K562 (cell line): ENCODE measurements at regions not wholly inside any gene's neighbourhood (a gene's known extent, or its start where the extent isn't known, plus 50 kb on each side); places are given as distances from the start of the nearest gene placed in this dataset.

Experiments
- ATAC-seq: fragments of 200-7000 bp; cut with Tn5 transposase; 3 replicates; pipeline ENCODE4 v1.9.1; 2020; ENCODE audit warnings: moderate library complexity
- BruUV-seq: library from RNA; stranded (reverse); fragments of 400-500 nt; replicated peaks from 2 replicates; lab custom pipeline; 2021; lab: Mats Ljungman, UMichigan
- CTCF ChIA-PET: fragments of 300-600 bp; formaldehyde crosslinking; extraction: SDS; loops from one replicate; lab custom pipeline; 2021; ENCODE audit warnings: low intra/inter-chr PET ratio; lab: Yijun Ruan, JAX
- POLR2A ChIA-PET: fragments of 300-600, 350-650 bp; sonication (Branson Sonifier 250); formaldehyde crosslinking; extraction: SDS; loops from one replicate; lab custom pipeline; 2021; ENCODE audit warnings: antibody characterized with exemption, inconsistent platforms; lab: Yijun Ruan, JAX
- DNase-seq, 4 experiments: peaks; one replicate each; pipeline versions ENCODE4 v3.0.0 to v3.0.0-alpha.2; 2011 to 2018; ENCODE audit warnings: low spot score in 3 of 4, mixed read lengths in 3 of 4; ENCODE audit errors: extremely low read depth in 1 of 4
- FAIRE-seq: peaks from 2 replicates; lab custom pipeline; 2011; peaks lifted over from hg19 to GRCh38; lab: Jason Lieb, UNC
- H2AFZ ChIP-seq: 2 replicates; pipeline ENCODE4 v1.6.0; 2011; ENCODE audit warnings: low read depth, low read length, control low read depth, inconsistent platforms
- H3K27ac ChIP-seq: fragments of 200-600 bp; 3 replicates; pipeline ENCODE4 v1.8.0; 2011; ENCODE audit warnings: low read depth, mild to moderate bottlenecking, control low read depth, inconsistent platforms, low read length, moderate library complexity, mixed read lengths; ENCODE audit errors: extremely low read depth
- H3K27me3 ChIP-seq, 2 experiments: fragments of 300-600 bp in 1 of 2; 2 replicates in 1 of 2; 3 replicates in 1 of 2; pipeline versions ENCODE4 v1.6.0 to v1.8.0; 2011; ENCODE audit warnings: inconsistent platforms in 2 of 2, low read length in 2 of 2, mild to moderate bottlenecking in 1 of 2, mixed read lengths in 1 of 2, moderate library complexity in 1 of 2; ENCODE audit not compliant: control insufficient read depth in 2 of 2, insufficient read depth in 2 of 2
- H3K36me3 ChIP-seq: fragments of 300-600 bp; 3 replicates; pipeline ENCODE4 v1.8.0; 2011; ENCODE audit warnings: mild to moderate bottlenecking, low read length, inconsistent platforms; ENCODE audit not compliant: control insufficient read depth, insufficient read depth
- H3K4me1 ChIP-seq, 2 experiments: fragments of 200-600 bp in 1 of 2; replicated peaks in 1 of 2; 2 replicates in 1 of 2; 3 replicates in 1 of 2; pipeline versions ENCODE4 v1.5.1 to v1.8.0; 2011; ENCODE audit warnings: inconsistent platforms in 2 of 2, low read length in 2 of 2, mild to moderate bottlenecking in 1 of 2, mixed read lengths in 1 of 2, moderate library complexity in 1 of 2; ENCODE audit not compliant: control insufficient read depth in 2 of 2, insufficient read depth in 2 of 2
- H3K4me2 ChIP-seq: 2 replicates; pipeline ENCODE4 v1.6.1; 2011; ENCODE audit warnings: low read length, control low read depth, inconsistent platforms, mixed read lengths; ENCODE audit not compliant: insufficient read depth
- H3K4me3 ChIP-seq: fragments of 200-600 bp; sonication (generic), shearing (Covaris generic); 2 replicates; pipeline ENCODE4 v1.5.1; 2016; ENCODE audit warnings: control low read depth, inconsistent platforms
- H3K79me2 ChIP-seq: fragments of 200-600 bp; 3 replicates; pipeline ENCODE4 v1.8.0; 2011; ENCODE audit warnings: low read length, inconsistent platforms; ENCODE audit not compliant: control insufficient read depth, insufficient read depth
- H3K9ac ChIP-seq, 2 experiments: 2 replicates each; pipeline versions ENCODE4 v1.6.0 to v1.6.1; 2011; ENCODE audit warnings: low read depth in 2 of 2, low read length in 2 of 2, control low read depth in 1 of 2, inconsistent platforms in 1 of 2, mild to moderate bottlenecking in 1 of 2, mixed read lengths in 1 of 2; ENCODE audit not compliant: insufficient read depth in 1 of 2
- H3K9me1 ChIP-seq: one replicate; pipeline ENCODE4 v1.6.0; 2011; ENCODE audit warnings: inconsistent platforms, mild to moderate bottlenecking, low read length, moderate library complexity; ENCODE audit not compliant: control insufficient read depth, insufficient read depth
- H3K9me3 ChIP-seq: replicated peaks from 2 replicates; pipeline ENCODE4 v1.5.1; 2011; ENCODE audit warnings: low read depth, low read length, inconsistent platforms; ENCODE audit not compliant: control insufficient read depth, insufficient read depth
- H4K20me1 ChIP-seq: replicated peaks from 2 replicates; pipeline ENCODE4 v1.6.1; 2011; ENCODE audit warnings: low read length, inconsistent platforms, mixed read lengths; ENCODE audit not compliant: control insufficient read depth, insufficient read depth
- ADNP ChIP-seq: fragments of 200-800 bp; sonication (Bioruptor generic); IDR thresholded peaks from 2 replicates; pipeline ENCODE4 v1.6.1; 2016; ENCODE audit warnings: missing genetic modification characterization, missing compliant biosample characterization
- CHD4 ChIP-seq: fragments of 200-600 bp; sonication (generic); IDR thresholded peaks from 3 replicates; pipeline ENCODE4 v1.6.1; 2012; ENCODE audit warnings: low read depth, mild to moderate bottlenecking, mixed read lengths, low read length, inconsistent platforms; ENCODE audit not compliant: insufficient read depth, insufficient replicate concordance, poor library complexity, severe bottlenecking
- EHMT2 ChIP-seq: fragments of 450-650 bp; IDR thresholded peaks from 2 replicates; pipeline ENCODE4 v1.6.1; 2018; ENCODE audit warnings: antibody characterized with exemption
- GTF2F1 ChIP-seq: IDR thresholded peaks from 2 replicates; pipeline ENCODE4 v1.6.1; 2011; ENCODE audit warnings: low read depth, low read length, improper control_type of control experiment
- ZNF551 ChIP-seq: fragments of 250-450 bp; sonication (Bioruptor Pico); IDR thresholded peaks from 2 replicates; pipeline ENCODE4 v1.5.0; 2021; ENCODE audit warnings: mild to moderate bottlenecking, moderate library complexity
- ZNF75A ChIP-seq: fragments of 450-650 bp; formaldehyde crosslinking; IDR thresholded peaks from 2 replicates; pipeline ENCODE4 v1.4.0; 2020; ENCODE audit warnings: mild to moderate bottlenecking
- WGBS: fragments of 100-300 bp; shearing (Covaris generic); methylation state at CpG from one replicate; pipeline ENCODE4 v1.1.6; 2016; ENCODE audit warnings: low coverage, mixed read lengths; ENCODE audit not compliant: insufficient coverage; ENCODE audit errors: missing lambda C conversion rate; 5-methylcytosine and 5-hydroxymethylcytosine counted together
- in situ Hi-C: fragments of 300-500 bp; cut with MboI; formaldehyde crosslinking; loops from 4 replicates; pipeline ENCODE4 v1.15.0; 2018; ENCODE audit warnings: inconsistent platforms, mixed read lengths
- intact Hi-C: fragments of 100-400 bp; cut with micrococcal nuclease; formaldehyde crosslinking; loops from 2 replicates; pipeline ENCODE4 v1.14.2; 2022
- TF ChIP-seq, protein P1 (sequence below): IDR thresholded peaks from 3 replicates; pipeline ENCODE4 v1.6.1; 2011; ENCODE audit warnings: borderline replicate concordance, mild to moderate bottlenecking, moderate library complexity; ENCODE audit not compliant: insufficient read length; ENCODE audit errors: extremely low read depth
- TF ChIP-seq, protein P2 (sequence below): fragments of 450-650 bp; conservative IDR thresholded peaks from 2 replicates; pipeline ENCODE4 v1.6.1; 2016; ENCODE audit warnings: missing genetic modification characterization, low read depth, mild to moderate bottlenecking, control low read depth, missing compliant biosample characterization

DNA sequence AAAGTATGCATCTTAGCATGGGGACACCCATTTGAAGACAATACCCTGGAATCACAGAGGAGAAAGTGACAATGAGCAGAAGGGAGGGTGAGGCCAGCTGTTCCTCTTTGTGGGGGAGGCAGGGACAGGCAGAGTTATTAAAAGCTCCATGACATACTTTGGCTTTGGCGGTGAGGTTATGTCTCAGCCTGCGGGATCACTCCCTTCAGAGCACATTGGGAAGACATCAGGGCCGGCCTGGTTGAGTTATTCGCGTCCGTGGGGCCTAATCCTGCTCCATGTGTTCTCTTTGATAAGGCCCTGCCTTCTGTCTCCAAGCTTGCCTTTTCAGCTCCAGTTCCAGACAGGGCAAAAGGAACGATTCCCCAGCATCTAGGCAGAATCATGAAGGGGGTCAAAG lies 98.8 kb upstream of the NTF3 start (continued):
- no peak for TF ChIP-seq ADNP (tag)

DNA sequence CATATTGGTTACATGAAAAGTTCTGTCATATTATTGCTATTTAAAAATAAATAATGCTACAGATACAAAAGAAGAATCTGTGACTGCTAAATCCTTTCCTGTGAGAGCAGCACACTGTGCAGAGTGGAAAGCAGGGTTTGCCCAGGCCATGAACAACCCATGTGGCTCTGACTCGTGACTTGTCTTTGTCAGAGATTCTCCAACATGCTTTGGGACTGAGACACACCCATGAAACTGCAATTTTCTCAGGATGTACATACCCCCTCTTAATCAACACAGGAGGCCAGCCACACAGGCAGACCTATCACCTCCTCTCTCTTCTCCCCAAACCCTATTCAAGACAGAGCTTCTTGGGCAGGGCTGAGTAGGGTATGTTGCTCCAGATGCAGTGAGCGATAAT lies 96.8 kb upstream of the NTF3 start:
- CTCF ChIA-PET = no interaction called here
- Histone ChIP-seq H3K79me2 (no peaks in the 10 kb centered on the region), H4K20me1 (no peaks in the 10 kb centered on the region), H3K9me3 (no peaks in the 10 kb centered on the region), H2AFZ (no peak overlapping the region), H3K4me2 (no peak overlapping the region), H3K27me3 (no peaks in the 10 kb centered on the region), H3K9ac (no peak overlapping the region), H3K36me3 (no peaks in the 10 kb centered on the region), H3K4me3 (no peak overlapping the region), H3K9me1 (no peaks in the 10 kb centered on the region), H3K27ac (no peak overlapping the region)
- WGBS = 7% methylated on average over 2 of the region's 2 CpGs
- no peak for FAIRE-seq
- in situ Hi-C loops = no loop called here
- ATAC-seq = no peak
- DNase-seq = peak in 1 of 4 experiments; percentile 1
- intact Hi-C loops = no loop called here
- POLR2A ChIA-PET = interaction anchor here (0.6 to 1.2 kb wide), 2 partner anchors 9 to 43 kb away, joined by 3 to 4 read pairs; no protein-coding TSS in a partner anchor
- no TSS peak for BruUV-seq
- TF ChIP-seq, protein P1, sequence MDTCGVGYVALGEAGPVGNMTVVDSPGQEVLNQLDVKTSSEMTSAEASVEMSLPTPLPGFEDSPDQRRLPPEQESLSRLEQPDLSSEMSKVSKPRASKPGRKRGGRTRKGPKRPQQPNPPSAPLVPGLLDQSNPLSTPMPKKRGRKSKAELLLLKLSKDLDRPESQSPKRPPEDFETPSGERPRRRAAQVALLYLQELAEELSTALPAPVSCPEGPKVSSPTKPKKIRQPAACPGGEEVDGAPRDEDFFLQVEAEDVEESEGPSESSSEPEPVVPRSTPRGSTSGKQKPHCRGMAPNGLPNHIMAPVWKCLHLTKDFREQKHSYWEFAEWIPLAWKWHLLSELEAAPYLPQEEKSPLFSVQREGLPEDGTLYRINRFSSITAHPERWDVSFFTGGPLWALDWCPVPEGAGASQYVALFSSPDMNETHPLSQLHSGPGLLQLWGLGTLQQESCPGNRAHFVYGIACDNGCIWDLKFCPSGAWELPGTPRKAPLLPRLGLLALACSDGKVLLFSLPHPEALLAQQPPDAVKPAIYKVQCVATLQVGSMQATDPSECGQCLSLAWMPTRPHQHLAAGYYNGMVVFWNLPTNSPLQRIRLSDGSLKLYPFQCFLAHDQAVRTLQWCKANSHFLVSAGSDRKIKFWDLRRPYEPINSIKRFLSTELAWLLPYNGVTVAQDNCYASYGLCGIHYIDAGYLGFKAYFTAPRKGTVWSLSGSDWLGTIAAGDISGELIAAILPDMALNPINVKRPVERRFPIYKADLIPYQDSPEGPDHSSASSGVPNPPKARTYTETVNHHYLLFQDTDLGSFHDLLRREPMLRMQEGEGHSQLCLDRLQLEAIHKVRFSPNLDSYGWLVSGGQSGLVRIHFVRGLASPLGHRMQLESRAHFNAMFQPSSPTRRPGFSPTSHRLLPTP = no peak
- TF ChIP-seq ZNF551 (no peak), GTF2F1 (no peak), CHD4 (no peak), ZNF75A (no peak), EHMT2 (no peak)
- TF ChIP-seq, protein P2, sequence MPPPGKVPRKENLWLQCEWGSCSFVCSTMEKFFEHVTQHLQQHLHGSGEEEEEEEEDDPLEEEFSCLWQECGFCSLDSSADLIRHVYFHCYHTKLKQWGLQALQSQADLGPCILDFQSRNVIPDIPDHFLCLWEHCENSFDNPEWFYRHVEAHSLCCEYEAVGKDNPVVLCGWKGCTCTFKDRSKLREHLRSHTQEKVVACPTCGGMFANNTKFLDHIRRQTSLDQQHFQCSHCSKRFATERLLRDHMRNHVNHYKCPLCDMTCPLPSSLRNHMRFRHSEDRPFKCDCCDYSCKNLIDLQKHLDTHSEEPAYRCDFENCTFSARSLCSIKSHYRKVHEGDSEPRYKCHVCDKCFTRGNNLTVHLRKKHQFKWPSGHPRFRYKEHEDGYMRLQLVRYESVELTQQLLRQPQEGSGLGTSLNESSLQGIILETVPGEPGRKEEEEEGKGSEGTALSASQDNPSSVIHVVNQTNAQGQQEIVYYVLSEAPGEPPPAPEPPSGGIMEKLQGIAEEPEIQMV (tag) = no peak
- TF ChIP-seq, all 486 proteins: peak for 0
- H3K4me1 ChIP-seq = no peaks in the 10 kb centered on the region
